ENCODE measurements at regions not wholly inside any gene's neighbourhood (a gene's known extent, or its start where the extent isn't known, plus 50 kb on each side); places are given as distances from the start of the nearest gene placed in this dataset.

DNA sequence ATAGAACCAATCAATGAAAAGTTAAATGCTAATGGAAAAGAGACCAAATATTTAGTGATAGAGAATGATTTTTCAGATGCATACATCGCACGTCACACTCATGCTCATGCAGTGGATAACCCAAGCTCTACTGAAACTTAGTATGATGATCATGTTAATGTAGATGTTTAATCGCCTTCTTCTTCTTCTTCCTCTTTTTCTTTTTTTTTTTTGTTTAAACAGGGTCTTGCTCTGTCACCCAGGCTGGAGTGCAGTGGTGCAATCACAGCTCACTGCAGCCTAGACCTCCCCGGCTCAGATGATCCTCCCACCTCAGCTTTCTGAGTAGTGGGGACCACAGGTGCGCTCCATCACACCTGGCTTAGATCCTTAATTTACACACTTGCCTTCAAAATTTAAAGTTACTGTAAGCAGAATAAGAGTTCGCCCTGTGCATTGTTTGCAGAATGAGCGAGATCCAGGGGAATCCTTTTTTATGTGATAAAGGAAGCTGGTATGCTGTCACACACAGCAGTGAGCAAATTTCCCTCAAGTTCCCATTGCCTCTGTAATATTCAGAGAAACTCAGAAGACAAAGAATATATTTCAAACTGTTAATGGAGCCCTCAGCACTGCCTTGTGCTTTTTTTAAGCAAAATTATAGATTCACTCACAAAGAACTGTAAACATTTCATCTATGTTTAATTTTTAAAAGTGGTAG is 194.2 kb upstream of the SGK1 start:
- H3K4me1 ChIP-seq (replicated peaks in 1 of 2; ENCODE audit: control insufficient read depth in 2 of 2, insufficient read depth in 2 of 2, low read length in 2 of 2): no peaks in the 10 kb centered on the region; a peak in 1 of 5 replicates
- no peak for DNase-seq (ENCODE audit: extremely low read depth in 1 of 4, low spot score in 3 of 4)
- TF ChIP-seq NFRKB (IDR thresholded peaks at IDR 0.05; ENCODE audit: low read depth): no peak
- TF ChIP-seq, protein P1, sequence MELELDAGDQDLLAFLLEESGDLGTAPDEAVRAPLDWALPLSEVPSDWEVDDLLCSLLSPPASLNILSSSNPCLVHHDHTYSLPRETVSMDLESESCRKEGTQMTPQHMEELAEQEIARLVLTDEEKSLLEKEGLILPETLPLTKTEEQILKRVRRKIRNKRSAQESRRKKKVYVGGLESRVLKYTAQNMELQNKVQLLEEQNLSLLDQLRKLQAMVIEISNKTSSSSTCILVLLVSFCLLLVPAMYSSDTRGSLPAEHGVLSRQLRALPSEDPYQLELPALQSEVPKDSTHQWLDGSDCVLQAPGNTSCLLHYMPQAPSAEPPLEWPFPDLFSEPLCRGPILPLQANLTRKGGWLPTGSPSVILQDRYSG (tag; conservative IDR thresholded peaks at IDR 0.05; ENCODE audit: low read depth): no peak
- no peak for TF ChIP-seq PHB (CRISPR knock-in tag; IDR thresholded peaks at IDR 0.05)
- no peak for TF ChIP-seq ZNF174 (CRISPR knock-in tag; IDR thresholded peaks at IDR 0.05)
- no peak for TF ChIP-seq SREBF2 (CRISPR knock-in tag; IDR thresholded peaks at IDR 0.05)
- TF ChIP-seq, protein P2, sequence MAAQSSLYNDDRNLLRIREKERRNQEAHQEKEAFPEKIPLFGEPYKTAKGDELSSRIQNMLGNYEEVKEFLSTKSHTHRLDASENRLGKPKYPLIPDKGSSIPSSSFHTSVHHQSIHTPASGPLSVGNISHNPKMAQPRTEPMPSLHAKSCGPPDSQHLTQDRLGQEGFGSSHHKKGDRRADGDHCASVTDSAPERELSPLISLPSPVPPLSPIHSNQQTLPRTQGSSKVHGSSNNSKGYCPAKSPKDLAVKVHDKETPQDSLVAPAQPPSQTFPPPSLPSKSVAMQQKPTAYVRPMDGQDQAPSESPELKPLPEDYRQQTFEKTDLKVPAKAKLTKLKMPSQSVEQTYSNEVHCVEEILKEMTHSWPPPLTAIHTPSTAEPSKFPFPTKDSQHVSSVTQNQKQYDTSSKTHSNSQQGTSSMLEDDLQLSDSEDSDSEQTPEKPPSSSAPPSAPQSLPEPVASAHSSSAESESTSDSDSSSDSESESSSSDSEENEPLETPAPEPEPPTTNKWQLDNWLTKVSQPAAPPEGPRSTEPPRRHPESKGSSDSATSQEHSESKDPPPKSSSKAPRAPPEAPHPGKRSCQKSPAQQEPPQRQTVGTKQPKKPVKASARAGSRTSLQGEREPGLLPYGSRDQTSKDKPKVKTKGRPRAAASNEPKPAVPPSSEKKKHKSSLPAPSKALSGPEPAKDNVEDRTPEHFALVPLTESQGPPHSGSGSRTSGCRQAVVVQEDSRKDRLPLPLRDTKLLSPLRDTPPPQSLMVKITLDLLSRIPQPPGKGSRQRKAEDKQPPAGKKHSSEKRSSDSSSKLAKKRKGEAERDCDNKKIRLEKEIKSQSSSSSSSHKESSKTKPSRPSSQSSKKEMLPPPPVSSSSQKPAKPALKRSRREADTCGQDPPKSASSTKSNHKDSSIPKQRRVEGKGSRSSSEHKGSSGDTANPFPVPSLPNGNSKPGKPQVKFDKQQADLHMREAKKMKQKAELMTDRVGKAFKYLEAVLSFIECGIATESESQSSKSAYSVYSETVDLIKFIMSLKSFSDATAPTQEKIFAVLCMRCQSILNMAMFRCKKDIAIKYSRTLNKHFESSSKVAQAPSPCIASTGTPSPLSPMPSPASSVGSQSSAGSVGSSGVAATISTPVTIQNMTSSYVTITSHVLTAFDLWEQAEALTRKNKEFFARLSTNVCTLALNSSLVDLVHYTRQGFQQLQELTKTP (IDR thresholded peaks at IDR 0.05; ENCODE audit: low read depth in 1 of 2, partially characterized antibody in 2 of 2): no peak
- TF ChIP-seq ZNF121 (CRISPR knock-in tag; conservative IDR thresholded peaks at IDR 0.05): no peak
- no peak for TF ChIP-seq KDM1A (IDR thresholded peaks at IDR 0.05)
- TF ChIP-seq FOXJ3 (CRISPR knock-in tag; IDR thresholded peaks at IDR 0.05): no peak
- TF ChIP-seq MIER1 (IDR thresholded peaks at IDR 0.05; ENCODE audit: low read depth): no peak
- no peak for TF ChIP-seq BRCA1 (IDR thresholded peaks at IDR 0.05)
- TF ChIP-seq BRCA1 (CRISPR knock-in tag; IDR thresholded peaks at IDR 0.05): no peak
- TF ChIP-seq MYNN (IDR thresholded peaks at IDR 0.05): no peak
- no peak for TF ChIP-seq MYNN (CRISPR knock-in tag; IDR thresholded peaks at IDR 0.05)
- TF ChIP-seq TRIM24 (IDR thresholded peaks at IDR 0.05): no peak
- TF ChIP-seq MTA2 (IDR thresholded peaks at IDR 0.05; ENCODE audit: low read depth): no peak
- TF ChIP-seq ZNF282 (CRISPR knock-in tag; IDR thresholded peaks at IDR 0.05): no peak
- no peak overlapping the region for H3K4me3 ChIP-seq
- intact Hi-C loops (cut with micrococcal nuclease) (no loop called here), in situ Hi-C loops (cut with MboI) (no loop called here)
- no peaks in the 10 kb centered on the region for H3K79me2 ChIP-seq (ENCODE audit: control insufficient read depth, insufficient read depth, low read length)
- H3K36me3 ChIP-seq (ENCODE audit: control insufficient read depth, insufficient read depth, low read length): no peaks in the 10 kb centered on the region
- POLR2A ChIA-PET: interaction anchor here (4.0 kb wide), 1 partner anchor 12 kb away, joined by 15 read pairs; no protein-coding TSS in a partner anchor
- WGBS (ENCODE audit: insufficient coverage, low coverage, missing lambda C conversion rate): 52% methylated on average over 6 of the region's 7 CpGs
- no peak overlapping the region for H3K4me2 ChIP-seq (ENCODE audit: insufficient read depth, low read length)
- FAIRE-seq: no peak
- ATAC-seq: no peak
- no peak overlapping the region for H3K27ac ChIP-seq (ENCODE audit: extremely low read depth, low read depth, low read length)
- CTCF ChIA-PET (ENCODE audit: low intra/inter-chr PET ratio): no interaction called here
- no peak overlapping the region; the same call in 1 of the 2 replicates for H2AFZ ChIP-seq (ENCODE audit: low read depth, low read length)
- no peak overlapping the region for H3K9ac ChIP-seq (ENCODE audit: insufficient read depth in 1 of 2, low read depth in 2 of 2, low read length in 2 of 2)
- no peaks in the 10 kb centered on the region for H3K9me1 ChIP-seq (ENCODE audit: control insufficient read depth, insufficient read depth, low read length)
- no peaks in the 10 kb centered on the region for H4K20me1 ChIP-seq (replicated peaks; ENCODE audit: control insufficient read depth, insufficient read depth, low read length)
- H3K27me3 ChIP-seq (ENCODE audit: control insufficient read depth in 2 of 2, insufficient read depth in 2 of 2, low read length in 2 of 2): no peaks in the 10 kb centered on the region
- BruUV-seq (replicated peaks): no TSS peak
- H3K9me3 ChIP-seq (replicated peaks; ENCODE audit: control insufficient read depth, insufficient read depth, low read depth, low read length): no peaks in the 10 kb centered on the region
